ENCODE measurements at regions not wholly inside any gene's neighbourhood (a gene's known extent, or its start where the extent isn't known, plus 50 kb on each side); places are given as distances from the start of the nearest gene placed in this dataset.

DNA sequence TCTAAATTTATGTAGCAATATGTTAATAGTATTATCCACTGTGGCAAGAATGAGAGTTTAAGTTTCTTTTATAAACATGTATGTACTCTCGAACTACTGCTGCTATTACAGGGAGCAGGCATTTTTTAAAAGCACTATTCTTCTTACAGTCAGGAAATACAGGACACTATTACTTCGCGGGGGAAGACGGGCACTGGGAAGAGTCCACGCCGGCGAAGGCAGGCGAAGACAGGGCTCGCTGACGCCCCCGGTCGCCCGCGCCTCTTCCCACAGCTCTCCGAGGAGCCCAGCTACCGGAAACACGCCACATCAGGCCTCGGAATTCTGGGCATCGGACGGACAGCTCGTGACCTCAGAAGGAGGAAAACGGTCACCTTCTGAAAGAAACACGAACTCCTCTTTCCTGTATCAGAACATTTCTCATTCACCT lies 90.2 kb downstream of the FAM161A start:
- TF ChIP-seq POLR2A (IDR thresholded peaks at IDR 0.05; ENCODE audit: low read depth, low read length) (no peak), POLR2AphosphoS5 (IDR thresholded peaks at IDR 0.05; ENCODE audit: low read depth, low read length) (no peak), POU2F2 (IDR thresholded peaks at IDR 0.05; ENCODE audit: low read depth, low read length) (no peak), SPI1 (IDR thresholded peaks at IDR 0.05; ENCODE audit: low read depth, low read length) (no peak), TAF1 (IDR thresholded peaks at IDR 0.05; ENCODE audit: low read depth, low read length) (no peak), PAX5 (IDR thresholded peaks at IDR 0.05; ENCODE audit: insufficient read depth, low read length, severe bottlenecking) (no peak)

Data from GM12891 (cell line).